HG02970 (cell line): ENCODE measurements at regions not wholly inside any gene's neighbourhood (a gene's known extent, or its start where the extent isn't known, plus 50 kb on each side); places are given as distances from the start of the nearest gene placed in this dataset.
"Not testable (repeated sequence)": the region's sequence is repeated elsewhere in the genome, so short reads cannot be mapped to it uniquely, and the experiment has no call there.

Experiments
- ATAC-seq: cut with Tn5 transposase; IDR thresholded peaks from one replicate; pipeline ENCODE4 v1.9.1; 2021; ENCODE audit warnings: mild to moderate bottlenecking, moderate library complexity, moderate number of reproducible peaks; ENCODE audit not compliant: unreplicated experiment, low FRiP score

- no peak for ATAC-seq
Observed at GRCh38 chr12:75634244-75635222, 123.1 kb upstream of the KRR1 start.

- ATAC-seq = no peak
Observed at GRCh38 chr12:75633789-75634188, 122.4 kb upstream of the KRR1 start.

GRCh38 chr12:75632442-75632841, 121.0 kb upstream of the KRR1 start:
- no peak for ATAC-seq

DNA sequence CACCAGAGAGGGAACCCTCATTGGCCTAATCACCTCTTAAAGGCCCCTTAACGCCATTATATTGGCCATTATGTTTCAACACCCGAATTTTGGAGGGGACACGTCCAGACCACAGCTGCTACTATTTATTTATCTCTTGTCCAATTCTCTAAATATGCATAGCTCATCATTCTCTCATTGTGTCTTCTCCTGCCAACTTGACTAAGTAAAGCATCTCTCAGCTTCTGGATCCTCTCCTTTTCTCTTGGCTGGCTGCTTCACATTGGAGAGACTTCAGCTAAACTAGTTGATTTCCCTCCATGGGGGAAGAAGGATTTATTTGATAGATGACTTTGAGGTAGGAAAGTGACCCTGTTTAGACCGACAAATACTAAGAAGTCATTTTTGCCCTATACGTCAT, 120.4 kb upstream of the KRR1 start:
- no peak for ATAC-seq

GRCh38 chr12:75630091-75630490, 118.7 kb upstream of the KRR1 start:
- ATAC-seq = no peak

DNA sequence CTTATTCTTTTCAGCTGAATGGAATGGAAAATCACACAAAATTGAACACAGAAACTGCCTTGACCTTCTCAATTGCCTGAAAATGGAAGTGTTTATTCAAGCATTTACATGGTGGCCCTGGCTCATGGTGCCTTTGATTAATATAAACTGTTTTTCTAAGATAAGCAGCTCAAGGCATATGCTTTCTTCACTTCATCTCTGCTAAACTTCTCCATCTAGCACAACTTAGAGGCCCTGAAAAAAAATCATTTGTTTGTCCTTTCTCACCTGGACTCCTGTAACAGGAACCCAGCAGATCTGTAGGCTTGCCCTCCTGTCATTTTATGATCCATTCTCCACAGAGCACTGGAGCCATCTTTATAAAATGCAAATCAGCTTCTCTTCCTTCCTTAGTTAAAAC, 117.5 kb upstream of the KRR1 start:
- no peak for ATAC-seq

DNA sequence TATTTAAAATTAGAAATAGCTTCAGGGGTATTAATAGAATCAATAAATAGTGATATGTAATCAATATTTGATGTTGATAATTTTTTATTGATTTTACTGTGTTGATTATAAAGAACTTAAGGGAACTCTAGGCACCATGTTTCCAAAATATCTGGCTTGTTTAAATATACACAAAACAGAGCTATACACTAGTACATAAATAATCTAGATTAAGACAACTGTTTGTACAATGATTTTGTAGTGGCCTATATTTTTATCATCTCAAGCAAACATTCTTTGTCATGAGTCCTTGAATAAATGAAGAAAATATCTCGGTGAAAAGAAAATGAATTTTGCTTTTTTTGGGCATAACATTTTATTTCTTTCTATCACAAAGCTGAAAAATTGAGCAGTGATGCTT, 117.1 kb upstream of the KRR1 start:
- no peak for ATAC-seq

GRCh38 chr12:75623631-75624154, 112.3 kb upstream of the KRR1 start:
- no peak for ATAC-seq

GRCh38 chr12:75622492-75622891, 111.1 kb upstream of the KRR1 start:
- ATAC-seq = no peak

GRCh38 chr12:75614396-75614795, 103.0 kb upstream of the KRR1 start:
- ATAC-seq = not testable (repeated sequence)

- ATAC-seq = no peak
Observed at GRCh38 chr12:75613981-75614380, 102.6 kb upstream of the KRR1 start.

DNA sequence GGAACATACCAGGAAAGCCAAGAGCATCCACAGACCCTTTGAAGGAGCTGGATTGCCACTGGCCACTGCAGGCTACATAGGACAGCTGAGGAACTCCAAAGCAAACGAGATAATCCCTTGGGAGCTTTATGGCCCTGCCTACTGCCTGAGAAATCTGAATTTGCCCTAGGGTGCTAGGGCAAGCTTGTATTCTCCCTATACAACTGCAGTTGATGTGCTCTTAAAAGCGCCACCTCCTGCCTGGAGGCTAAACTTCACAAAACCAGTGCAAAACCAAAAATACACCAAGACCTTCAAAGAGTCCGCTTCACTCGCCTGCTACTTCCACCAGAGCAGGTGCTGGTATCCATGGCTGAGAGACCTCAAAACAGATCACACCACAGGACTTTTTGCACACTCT, 99.6 kb upstream of the KRR1 start:
- no peak for ATAC-seq

- no peak for ATAC-seq
Observed at GRCh38 chr12:75606956-75607355, 95.5 kb upstream of the KRR1 start.

- no peak for ATAC-seq
Observed at GRCh38 chr12:75606151-75606550, 94.7 kb upstream of the KRR1 start.

DNA sequence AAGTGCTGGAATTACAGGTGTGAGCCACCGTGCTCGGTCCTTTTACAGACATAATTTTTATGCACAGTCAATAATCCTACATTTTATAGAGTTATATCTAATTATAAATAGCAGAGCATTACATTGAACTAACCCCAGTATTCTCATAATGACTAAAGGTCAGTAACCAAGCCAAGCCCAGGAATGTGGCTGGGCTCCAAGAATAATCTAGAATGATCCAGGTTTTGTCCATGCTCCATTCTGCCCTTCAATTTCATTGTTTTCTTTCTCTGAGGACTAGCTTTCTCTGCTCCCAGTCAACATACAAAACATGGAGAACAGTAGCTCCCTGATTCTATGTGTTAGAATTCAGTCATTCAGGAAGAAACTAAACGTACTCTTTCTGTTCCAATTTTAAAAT, 92.1 kb upstream of the KRR1 start:
- ATAC-seq = no peak

- ATAC-seq = no peak
Observed at GRCh38 chr12:75602106-75602505, 90.7 kb upstream of the KRR1 start.

GRCh38 chr12:75600146-75600545, 88.7 kb upstream of the KRR1 start:
- no peak for ATAC-seq

DNA sequence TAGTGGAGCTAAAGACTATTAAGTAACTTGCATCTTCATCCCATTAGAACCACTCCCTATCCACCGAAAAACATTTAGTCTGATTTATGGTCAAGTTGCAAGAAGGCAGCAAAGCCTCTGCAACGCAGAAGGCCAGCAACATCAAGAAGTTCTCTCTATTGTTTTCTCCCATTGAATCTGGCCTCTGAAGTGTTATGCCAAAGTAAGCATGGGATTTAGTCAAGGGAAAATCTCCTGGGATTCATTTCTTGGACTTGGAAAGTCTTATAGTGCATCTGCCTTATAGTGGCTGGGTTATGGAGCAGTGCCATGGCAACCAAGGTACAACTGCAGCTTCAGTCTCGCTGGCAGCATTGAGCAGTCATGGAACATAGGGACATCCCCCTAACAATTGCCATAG, 87.7 kb upstream of the KRR1 start:
- no peak for ATAC-seq

- ATAC-seq = no peak
Observed at GRCh38 chr12:75596406-75596805, 85.0 kb upstream of the KRR1 start.

DNA sequence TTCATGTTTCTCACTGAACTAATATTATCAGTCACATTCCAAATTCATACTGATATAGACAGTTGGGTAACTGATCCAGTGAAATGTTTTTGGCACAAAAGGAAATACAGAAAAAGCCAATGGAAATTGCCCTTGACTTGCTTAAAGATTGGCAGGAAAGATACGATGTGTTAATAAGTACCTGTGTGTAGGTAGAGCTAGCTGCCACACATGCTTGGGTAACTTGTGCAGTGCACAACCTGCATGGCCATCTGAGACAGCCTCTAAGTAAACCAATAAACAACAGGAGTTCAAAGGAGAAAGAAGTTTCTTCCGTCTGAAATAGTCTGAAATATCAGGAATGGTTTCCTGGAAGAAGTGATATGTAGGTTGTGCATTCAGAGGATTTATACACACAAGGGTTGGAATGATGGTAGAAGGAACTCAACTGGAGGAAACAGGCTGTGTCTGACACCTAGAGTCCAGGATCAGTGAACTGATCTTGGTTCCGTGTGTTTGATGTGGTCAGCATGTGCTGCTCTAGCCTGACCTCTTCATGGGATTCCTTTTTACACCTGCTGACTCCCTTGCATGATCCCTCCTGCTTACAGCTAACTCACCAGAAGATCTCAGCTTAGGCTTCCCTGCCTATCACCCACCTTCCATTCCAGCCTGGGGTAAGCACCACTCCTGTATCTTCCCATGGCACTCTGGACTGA, 81.4 kb upstream of the KRR1 start:
- ATAC-seq = no peak

DNA sequence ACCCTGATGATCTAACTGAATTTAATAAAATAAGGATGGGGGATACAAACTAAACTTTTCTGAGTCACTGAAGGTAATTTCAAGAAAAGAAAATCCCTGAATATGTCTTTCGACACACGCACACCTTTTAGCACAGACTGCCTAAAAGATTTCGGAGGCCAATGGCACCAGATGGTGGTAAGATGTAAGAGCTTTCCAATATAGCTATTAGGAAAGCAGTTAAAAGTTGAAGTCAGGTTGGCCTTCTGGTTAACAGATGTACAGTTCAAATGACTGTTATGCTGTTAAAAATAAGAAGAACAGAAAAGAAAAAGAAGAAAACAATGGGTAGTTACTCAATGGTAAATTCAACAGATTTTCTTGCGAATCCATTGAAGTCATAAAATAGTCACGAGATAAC, 80.7 kb upstream of the KRR1 start:
- no peak for ATAC-seq

- no peak for ATAC-seq
Observed at GRCh38 chr12:75591628-75592027, 80.2 kb upstream of the KRR1 start.
